GM18951 (cell line): ENCODE measurements at regions not wholly inside any gene's neighbourhood (a gene's known extent, or its start where the extent isn't known, plus 50 kb on each side); places are given as distances from the start of the nearest gene placed in this dataset.

Experiments
- POLR2A ChIP-seq: IDR thresholded peaks from 4 replicates; pipeline ENCODE4 v1.6.1; 2011; ENCODE audit warnings: mild to moderate bottlenecking; ENCODE audit not compliant: insufficient read length, insufficient read depth; ENCODE audit errors: extremely low read depth
- in situ Hi-C: fragments of 300-500 bp; cut with MboI; formaldehyde crosslinking; loops from one replicate; pipeline ENCODE4 v1.12.0; 2022; ENCODE audit warnings: low sequenced_read_pairs, mixed read lengths, inconsistent platforms; ENCODE audit not compliant: unreplicated experiment

- in situ Hi-C loops = no loop called here
These were observed 51.0 kb upstream of the PRB2 start for GRCh38 chr12:11446372-11446771.

DNA sequence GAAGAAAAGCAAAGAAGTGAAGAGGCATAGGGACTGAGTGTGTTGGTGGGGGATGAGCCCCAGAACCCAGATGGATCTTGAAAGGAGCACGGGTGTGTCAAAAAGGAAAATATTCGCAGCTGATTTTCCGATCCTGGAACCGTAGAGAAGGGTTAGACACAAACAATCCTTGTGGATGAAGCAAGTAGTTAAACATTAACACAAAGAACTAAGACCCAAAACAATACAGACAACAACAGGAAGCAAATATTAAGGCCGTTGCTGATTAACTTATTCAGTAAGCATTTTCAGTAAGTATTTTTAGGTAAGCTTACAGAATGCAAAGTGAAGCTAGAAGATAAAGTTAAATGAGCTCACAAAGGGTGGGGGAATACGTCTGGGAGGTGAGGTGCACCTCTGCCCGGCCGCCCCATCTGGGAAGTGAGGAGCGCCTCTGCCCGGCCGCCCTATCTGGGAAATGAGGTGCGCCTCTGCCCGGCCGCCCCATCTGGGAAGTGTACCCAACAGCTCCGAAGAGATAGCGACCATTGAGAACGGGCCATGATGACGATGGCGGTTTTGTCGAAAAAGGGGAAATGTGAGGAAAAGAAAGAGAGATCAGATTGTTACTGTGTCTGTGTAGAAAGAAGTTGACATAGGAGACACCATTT is 62.8 kb upstream of the PRB2 start:
- TF ChIP-seq POLR2A = no peak
- in situ Hi-C loops = no loop called here

More at GRCh38 chr12:11446372-11446771, 51.0 kb upstream of the PRB2 start:
- no peak for TF ChIP-seq POLR2A

DNA sequence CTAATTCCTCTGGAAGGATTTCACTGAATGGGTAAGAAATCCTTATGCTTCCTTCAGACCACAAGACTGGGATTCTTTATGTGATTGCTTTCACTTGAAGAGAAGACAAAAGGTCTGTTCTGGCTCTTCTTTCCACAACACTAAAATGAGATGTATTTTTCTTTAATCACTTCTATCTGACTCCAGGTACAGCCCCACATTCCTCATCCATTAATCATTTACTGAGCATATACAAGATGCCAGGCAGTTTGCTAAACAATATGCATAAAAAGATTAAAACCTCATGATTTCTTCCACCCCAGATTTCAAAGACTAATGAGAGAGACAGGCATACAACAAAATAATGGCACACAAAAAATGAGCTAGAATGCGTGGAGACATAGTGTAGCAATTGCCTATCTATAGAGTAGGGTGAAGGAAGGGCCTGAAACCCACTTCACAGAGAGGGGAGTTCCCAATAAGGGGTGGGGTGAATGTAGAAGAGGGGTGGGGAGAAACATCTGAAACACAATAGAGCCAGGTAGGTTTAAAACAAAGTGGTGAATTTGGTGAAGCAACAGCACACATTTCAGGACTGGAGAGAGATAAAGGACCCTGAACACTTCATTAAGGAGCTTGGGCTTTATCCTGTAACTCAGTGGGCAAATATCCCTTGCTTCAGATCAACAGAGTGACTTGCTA is 65.1 kb upstream of the PRB2 start:
- in situ Hi-C loops = no loop called here
- TF ChIP-seq POLR2A = no peak

- in situ Hi-C loops = no loop called here
- TF ChIP-seq POLR2A = no peak
These were observed 66.1 kb upstream of the PRB2 start for GRCh38 chr12:11461433-11461832.

DNA sequence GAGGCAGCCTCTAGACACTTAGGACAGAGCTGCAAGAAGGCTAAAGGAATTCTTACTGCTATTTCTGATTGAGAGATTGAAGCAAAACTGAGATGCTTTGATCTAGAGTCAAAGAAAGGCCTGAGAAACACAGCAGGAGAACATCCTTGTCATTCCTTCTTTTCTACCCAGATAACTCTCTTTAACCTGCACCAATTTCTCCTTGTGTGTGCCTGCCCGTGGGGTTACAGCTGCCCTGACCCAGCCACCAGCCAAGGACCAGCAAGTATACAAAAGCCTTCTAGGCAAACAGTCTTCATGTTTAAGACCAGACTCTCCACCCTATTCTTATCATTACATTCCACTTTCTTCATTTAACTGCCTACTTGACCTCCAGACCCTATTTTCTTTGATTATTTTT is 81.7 kb upstream of the PRB2 start:
- TF ChIP-seq POLR2A = no peak
- in situ Hi-C loops = loop anchor here (25.0 kb wide), 1 partner anchor 240 kb away; no protein-coding TSS in a partner anchor

DNA sequence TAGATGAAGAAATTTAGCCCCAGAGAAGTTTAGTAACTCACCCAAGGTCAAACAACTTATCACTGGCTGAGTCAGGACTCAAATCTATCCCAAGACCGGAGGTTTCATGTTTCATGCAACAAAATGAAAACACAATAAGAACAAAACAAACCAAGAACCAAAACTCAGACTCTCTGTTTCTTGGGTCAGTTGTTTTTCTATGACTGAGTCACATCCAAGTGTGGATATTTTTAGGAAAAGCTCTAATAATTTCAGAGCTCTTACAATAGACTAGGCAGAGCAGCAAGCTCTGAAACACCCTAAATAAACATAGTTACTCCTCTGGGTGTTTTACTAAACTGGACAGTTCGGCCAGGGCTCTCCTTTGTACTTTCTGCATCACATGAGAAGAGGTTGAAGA is 87.6 kb upstream of the PRB2 start:
- no peak for TF ChIP-seq POLR2A
- in situ Hi-C loops = loop anchor here (10.0 to 25.0 kb wide), 2 partner anchors 246 to 708 kb away; no protein-coding TSS in a partner anchor

DNA sequence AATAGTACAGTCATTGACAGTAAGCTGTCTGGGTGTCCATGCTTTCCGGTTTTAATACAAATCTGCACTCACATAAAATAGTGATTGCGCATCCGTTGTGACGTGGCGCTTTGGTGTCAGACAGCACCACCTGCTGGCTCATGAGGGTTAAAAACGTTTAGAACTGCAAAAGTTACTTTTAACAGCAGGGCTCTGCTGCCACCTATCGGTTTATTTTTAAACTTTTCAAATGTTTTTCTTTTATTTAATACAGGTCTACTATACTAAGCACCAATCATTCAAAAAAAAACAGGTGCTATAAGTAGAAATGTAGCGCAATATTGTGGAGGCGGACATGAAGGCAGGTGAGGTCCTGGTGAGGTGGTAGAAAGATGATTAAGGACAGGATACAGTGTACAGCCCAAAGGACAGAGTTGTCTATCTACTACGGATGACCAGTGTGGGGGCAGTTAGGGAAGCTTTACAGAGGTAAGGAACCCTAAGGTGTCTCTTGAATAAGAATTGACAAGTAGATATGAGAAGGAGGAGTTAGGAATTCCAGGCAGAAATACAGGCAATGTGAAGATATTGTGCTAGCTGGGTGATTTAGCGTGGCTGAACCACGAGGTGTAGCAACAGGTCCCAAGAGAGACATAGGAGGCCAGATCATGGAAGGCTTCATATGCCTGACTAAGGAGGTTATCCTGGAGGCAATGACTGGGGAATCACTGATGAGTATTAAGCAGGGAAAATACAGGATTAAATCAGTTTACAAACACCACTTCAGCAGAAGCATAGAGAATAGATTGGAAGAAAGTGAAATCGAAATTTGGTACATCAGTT is 91.5 kb upstream of the PRB2 start:
- no peak for TF ChIP-seq POLR2A
- in situ Hi-C loops = loop anchor here (10.0 to 25.0 kb wide), 2 partner anchors 250 to 712 kb away; no protein-coding TSS in a partner anchor

DNA sequence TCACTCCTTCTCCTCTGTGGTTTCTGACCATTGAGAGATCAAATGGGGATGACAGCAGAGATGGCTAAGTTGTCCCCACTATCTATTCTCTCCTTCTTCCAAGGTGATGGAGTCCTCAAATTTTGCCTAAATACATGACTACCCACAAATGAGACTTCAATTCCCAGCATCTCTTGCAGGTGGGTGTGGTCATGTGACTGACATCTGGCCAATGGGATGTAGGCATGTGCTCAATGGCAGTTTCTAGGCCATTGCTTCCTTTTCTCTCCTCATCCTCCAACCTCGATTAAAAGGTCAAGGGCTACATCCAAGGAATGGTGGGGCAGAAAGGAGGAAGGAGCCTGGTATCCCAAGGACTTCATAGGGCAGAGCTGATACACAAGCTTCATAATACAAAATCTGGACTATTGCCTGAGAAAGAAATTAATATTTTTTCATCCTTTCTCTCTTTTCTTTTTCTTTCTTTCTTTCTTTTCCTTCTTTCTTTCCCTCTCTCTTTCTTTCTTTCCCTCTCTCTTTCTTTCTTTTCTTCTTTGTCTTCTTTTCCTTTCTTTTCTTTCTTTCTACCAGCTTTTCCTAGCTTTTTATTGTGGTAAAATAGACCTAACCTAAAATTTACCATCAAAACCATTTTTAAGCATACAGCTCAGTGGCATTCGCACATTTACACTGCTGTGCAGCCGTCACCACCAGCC is 100.9 kb upstream of the PRB2 start:
- in situ Hi-C loops = loop anchor here (25.0 kb wide), 1 partner anchor 259 kb away; no protein-coding TSS in a partner anchor
- no peak for TF ChIP-seq POLR2A

DNA sequence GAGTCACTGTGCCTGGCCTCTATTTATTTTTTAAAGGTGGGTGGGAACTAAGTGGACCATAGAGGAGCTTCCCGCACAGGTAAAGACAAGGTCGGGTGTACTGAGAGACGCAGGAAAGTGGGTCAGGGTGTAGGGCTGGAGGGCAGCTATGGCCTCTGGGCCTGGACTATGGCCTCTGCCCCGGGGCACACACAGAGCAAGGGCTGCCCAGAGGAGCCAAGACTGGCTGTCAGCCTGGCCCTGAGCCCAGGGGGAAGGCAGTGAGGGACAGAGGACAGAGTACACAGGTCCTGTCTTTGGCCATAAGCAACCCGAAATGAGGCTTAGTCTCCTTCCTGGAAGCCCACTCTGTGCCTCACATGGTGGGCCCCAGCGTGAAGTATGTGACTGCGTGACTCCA is 102.1 kb upstream of the PRB2 start:
- in situ Hi-C loops = loop anchor here (25.0 kb wide), 1 partner anchor 260 kb away; no protein-coding TSS in a partner anchor
- TF ChIP-seq POLR2A = no peak

DNA sequence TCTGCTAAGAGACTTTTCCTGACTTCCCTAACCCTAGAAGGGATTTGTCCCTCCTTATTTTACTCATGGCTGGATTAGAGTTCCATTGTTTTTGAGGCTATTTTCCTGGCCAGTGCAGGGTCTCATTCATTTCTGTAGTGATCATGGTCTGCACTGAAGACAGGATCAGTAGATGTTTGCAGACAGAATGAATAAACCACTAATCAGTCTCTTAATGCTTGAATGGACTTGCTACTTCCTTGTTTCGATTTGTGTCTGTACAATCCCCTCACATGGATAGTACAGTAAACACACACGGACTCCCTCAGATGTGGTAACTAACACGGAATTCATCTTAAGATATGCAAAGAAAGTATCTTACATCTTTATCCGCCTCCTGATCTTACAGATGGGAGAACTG is 102.6 kb upstream of the PRB2 start:
- TF ChIP-seq POLR2A = no peak
- in situ Hi-C loops = loop anchor here (25.0 kb wide), 1 partner anchor 261 kb away; no protein-coding TSS in a partner anchor

GRCh38 chr12:11498574-11498973 is 103.2 kb upstream of the PRB2 start:
- in situ Hi-C loops = loop anchor here (25.0 kb wide), 1 partner anchor 261 kb away; no protein-coding TSS in a partner anchor

- no peak for TF ChIP-seq POLR2A
- in situ Hi-C loops = loop anchor here (25.0 kb wide), 1 partner anchor 262 kb away; no protein-coding TSS in a partner anchor
These were observed 104.4 kb upstream of the PRB2 start for GRCh38 chr12:11499806-11500187.
